ENCODE measurements at regions not wholly inside any gene's neighbourhood (a gene's known extent, or its start where the extent isn't known, plus 50 kb on each side); places are given as distances from the start of the nearest gene placed in this dataset.

- TF ChIP-seq ZNF462 (CRISPR knock-in tag; IDR thresholded peaks at IDR 0.05) = no peak
- TF ChIP-seq ZNF331 (CRISPR knock-in tag; IDR thresholded peaks at IDR 0.05; ENCODE audit: low read depth) = no peak
- TF ChIP-seq EZH2 (IDR thresholded peaks at IDR 0.05; ENCODE audit: low read depth, unreplicated experiment) = no peak
- TF ChIP-seq ZNF114 (CRISPR knock-in tag; IDR thresholded peaks at IDR 0.05) = no peak
- no peak for TF ChIP-seq CTCF (conservative IDR thresholded peaks at IDR 0.05; ENCODE audit: low read depth in 2 of 2)
- TF ChIP-seq ETS1 (IDR thresholded peaks at IDR 0.05) = no peak
- TF ChIP-seq POLR2AphosphoS5 (IDR thresholded peaks at IDR 0.05; ENCODE audit: low read depth) = no peak
- TF ChIP-seq EZH2phosphoT487 (IDR thresholded peaks at IDR 0.05; ENCODE audit: unreplicated experiment) = no peak
- TF ChIP-seq NANOG (IDR thresholded peaks at IDR 0.05; ENCODE audit: borderline replicate concordance) = no peak
Measured at GRCh38 chrX:113634565-113634964, 793.9 kb upstream of the AMOT start (continued).

Measured in GM23338 (cell line).